SK-N-SH treated with all-trans-retinoic acid at 6 μM for 48 hours (cell line): ENCODE measurements at regions not wholly inside any gene's neighbourhood (a gene's known extent, or its start where the extent isn't known, plus 50 kb on each side); places are given as distances from the start of the nearest gene placed in this dataset.

Experiments
- ARNTL ChIP-seq: fragments of 450-650 bp; formaldehyde crosslinking; IDR thresholded peaks from 2 replicates; pipeline ENCODE4 v1.5.0; 2020; ENCODE audit warnings: low read depth, mild to moderate bottlenecking, moderate library complexity, borderline replicate concordance
- OSR1 ChIP-seq: fragments of 250-450 bp; sonication (Bioruptor Pico); IDR thresholded peaks from 2 replicates; pipeline ENCODE4 v1.8.0; 2022; ENCODE audit warnings: moderate library complexity, mild to moderate bottlenecking, inconsistent platforms
- POU6F1 ChIP-seq: fragments of 250-450 bp; sonication (Bioruptor Pico); IDR thresholded peaks from 2 replicates; pipeline ENCODE4 v1.8.0; 2021; ENCODE audit warnings: low read depth, mild to moderate bottlenecking, moderate library complexity, borderline replicate concordance
- RARB ChIP-seq: fragments of 250-450 bp; sonication (Bioruptor Pico); IDR thresholded peaks from 2 replicates; pipeline ENCODE4 v1.8.0; 2021; ENCODE audit warnings: mild to moderate bottlenecking, moderate library complexity
- SNAI2 ChIP-seq: fragments of 250-450 bp; sonication (Bioruptor Pico); IDR thresholded peaks from 2 replicates; pipeline ENCODE4 v1.5.0; 2020; ENCODE audit warnings: mild to moderate bottlenecking, moderate library complexity
- TOX ChIP-seq: fragments of 250-450 bp; sonication (Bioruptor Pico); IDR thresholded peaks from 2 replicates; pipeline ENCODE4 v1.8.0; 2021; ENCODE audit warnings: mild to moderate bottlenecking, moderate library complexity, borderline replicate concordance
- TSHZ2 ChIP-seq: fragments of 250-450 bp; sonication (Bioruptor Pico); IDR thresholded peaks from 2 replicates; pipeline ENCODE4 v1.5.0; 2020; ENCODE audit warnings: mild to moderate bottlenecking, moderate library complexity
- ZC3H10 ChIP-seq: fragments of 250-450 bp; sonication (Bioruptor Pico); IDR thresholded peaks from 2 replicates; pipeline ENCODE4 v1.5.1; 2021; ENCODE audit warnings: mild to moderate bottlenecking, moderate library complexity

- no peak for TF ChIP-seq TSHZ2 (CRISPR knock-in tag)
- TF ChIP-seq ZC3H10 (CRISPR knock-in tag): no peak
- no peak for TF ChIP-seq SNAI2 (CRISPR knock-in tag)
- TF ChIP-seq TOX (CRISPR knock-in tag): no peak
- no peak for TF ChIP-seq OSR1 (CRISPR knock-in tag)
- no peak for TF ChIP-seq ARNTL (CRISPR knock-in tag)
- TF ChIP-seq RARB: no peak
- no peak for TF ChIP-seq POU6F1 (CRISPR knock-in tag)
Measured at GRCh38 chr6:139452148-139452876, 77.9 kb upstream of the CITED2 start.
